ENCODE measurements at regions not wholly inside any gene's neighbourhood (a gene's known extent, or its start where the extent isn't known, plus 50 kb on each side); places are given as distances from the start of the nearest gene placed in this dataset.

DNA sequence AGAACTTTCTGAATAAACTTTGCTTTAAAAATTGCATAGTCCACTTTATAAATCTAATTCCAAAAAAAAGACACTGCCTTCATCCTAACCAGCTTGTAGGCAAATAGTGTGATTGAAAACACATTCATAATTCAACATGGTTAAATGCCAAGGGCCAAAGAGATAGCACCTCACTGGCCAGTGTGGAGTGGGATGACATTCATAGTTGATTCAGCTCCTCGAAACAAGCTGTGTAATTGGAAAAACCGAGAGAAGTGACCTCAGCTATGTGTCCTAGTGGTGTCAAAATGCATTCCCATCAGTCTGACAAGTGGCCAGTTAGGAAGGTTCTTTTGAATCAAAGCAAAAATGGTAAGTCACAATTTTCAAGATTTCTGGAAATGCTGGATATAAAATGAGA lies 1068.5 kb upstream of the CELF4 start:
- in situ Hi-C loops (cut with MboI; ENCODE audit: low pct_ligation_motif_present in 1 of 4, low pct_unique_long_range_greater_than_20kb in 1 of 4, low sequenced_read_pairs in 3 of 4) = no loop called here
- WGBS, 2 donors (ENCODE audit: low coverage in 1 of 2) = 46 to 50% methylated on average over 2 of the region's 2 CpGs

DNA sequence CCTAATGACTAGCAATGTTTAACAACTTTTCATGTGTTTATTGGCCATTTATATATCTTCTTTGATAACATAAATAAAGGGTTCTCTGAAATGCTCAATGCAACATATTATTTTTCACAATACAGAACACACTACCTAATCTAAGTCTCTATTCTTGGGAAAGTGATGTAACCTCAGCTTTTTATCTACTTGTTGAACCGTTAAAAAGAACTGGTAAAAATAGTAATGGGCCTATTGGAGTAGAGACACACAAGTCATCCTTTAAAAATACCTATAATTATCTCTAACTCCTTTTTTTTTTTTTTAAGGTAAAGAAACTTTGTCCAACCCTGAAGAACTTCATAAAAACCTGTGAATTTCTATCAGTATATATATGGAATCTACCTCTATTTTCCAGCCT lies 1067.7 kb upstream of the CELF4 start:
- no peaks in the 10 kb centered on the region for H3K36me3 ChIP-seq
- H3K27ac ChIP-seq = no peak overlapping the region
- in situ Hi-C loops (cut with MboI; ENCODE audit: low pct_ligation_motif_present in 1 of 4, low pct_unique_long_range_greater_than_20kb in 1 of 4, low sequenced_read_pairs in 3 of 4) = no loop called here
- intact Hi-C loops (cut with DNase I; ENCODE audit: low total_unique reads) = no loop called here
- H3K27me3 ChIP-seq = no peaks in the 10 kb centered on the region
- peaks cover 0 to 3% of the 10 kb centered on the region in 2 donors for H3K9me3 ChIP-seq
- 57 to 67% methylated on average over 1 of the region's 1 CpG for WGBS, 2 donors (ENCODE audit: low coverage in 1 of 2)
- H3K4me1 ChIP-seq = no peaks in the 10 kb centered on the region
- DNase-seq = no peak
- TF ChIP-seq EP300 (IDR thresholded peaks at IDR 0.05; ENCODE audit: low read depth) (no peak), POLR2AphosphoS5 (IDR thresholded peaks at IDR 0.05) (no peak), POLR2A (IDR thresholded peaks at IDR 0.05) (no peak)
- TF ChIP-seq, protein P1, sequence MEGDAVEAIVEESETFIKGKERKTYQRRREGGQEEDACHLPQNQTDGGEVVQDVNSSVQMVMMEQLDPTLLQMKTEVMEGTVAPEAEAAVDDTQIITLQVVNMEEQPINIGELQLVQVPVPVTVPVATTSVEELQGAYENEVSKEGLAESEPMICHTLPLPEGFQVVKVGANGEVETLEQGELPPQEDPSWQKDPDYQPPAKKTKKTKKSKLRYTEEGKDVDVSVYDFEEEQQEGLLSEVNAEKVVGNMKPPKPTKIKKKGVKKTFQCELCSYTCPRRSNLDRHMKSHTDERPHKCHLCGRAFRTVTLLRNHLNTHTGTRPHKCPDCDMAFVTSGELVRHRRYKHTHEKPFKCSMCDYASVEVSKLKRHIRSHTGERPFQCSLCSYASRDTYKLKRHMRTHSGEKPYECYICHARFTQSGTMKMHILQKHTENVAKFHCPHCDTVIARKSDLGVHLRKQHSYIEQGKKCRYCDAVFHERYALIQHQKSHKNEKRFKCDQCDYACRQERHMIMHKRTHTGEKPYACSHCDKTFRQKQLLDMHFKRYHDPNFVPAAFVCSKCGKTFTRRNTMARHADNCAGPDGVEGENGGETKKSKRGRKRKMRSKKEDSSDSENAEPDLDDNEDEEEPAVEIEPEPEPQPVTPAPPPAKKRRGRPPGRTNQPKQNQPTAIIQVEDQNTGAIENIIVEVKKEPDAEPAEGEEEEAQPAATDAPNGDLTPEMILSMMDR (IDR thresholded peaks at IDR 0.05) = no peak
- H3K4me3 ChIP-seq = no peak overlapping the region

More for the DNA sequence above, 1068.5 kb upstream of the CELF4 start:
- Histone ChIP-seq H3K27ac (no peak overlapping the region), H3K27me3 (no peaks in the 10 kb centered on the region), H3K9me3 (peaks cover 0 to 8% of the 10 kb centered on the region in 2 donors), H3K4me3 (no peak overlapping the region), H3K36me3 (no peaks in the 10 kb centered on the region), H3K4me1 (no peaks in the 10 kb centered on the region)
- intact Hi-C loops (cut with DNase I; ENCODE audit: low total_unique reads) = no loop called here
- no peak for DNase-seq
- TF ChIP-seq POLR2AphosphoS5 (IDR thresholded peaks at IDR 0.05) = no peak
- TF ChIP-seq POLR2A (IDR thresholded peaks at IDR 0.05) = no peak
- TF ChIP-seq, protein P1 (IDR thresholded peaks at IDR 0.05) = no peak
- TF ChIP-seq EP300 (IDR thresholded peaks at IDR 0.05; ENCODE audit: low read depth) = no peak

DNA sequence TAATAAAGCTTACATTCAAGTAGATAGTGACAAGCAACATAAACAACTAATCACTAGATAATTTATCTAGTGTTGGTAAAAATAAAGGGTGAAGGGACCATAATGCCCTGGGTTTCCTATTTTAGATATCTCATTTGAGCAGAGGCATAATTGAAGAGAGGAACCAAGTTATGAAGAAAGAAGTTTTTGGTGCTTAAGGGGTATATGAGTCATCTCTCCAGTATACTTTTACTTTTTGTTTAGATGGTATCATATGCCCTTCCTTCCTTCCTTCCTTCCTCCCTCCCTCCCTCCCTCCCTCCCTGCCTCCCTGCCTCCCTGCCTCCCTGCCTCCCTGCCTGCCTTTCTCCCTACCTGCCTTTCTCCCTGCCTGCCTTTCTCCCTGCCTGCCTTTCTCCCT lies 1053.5 kb upstream of the CELF4 start:
- H3K9me3 ChIP-seq = peaks cover 0 to 6% of the 10 kb centered on the region in 2 donors

DNA sequence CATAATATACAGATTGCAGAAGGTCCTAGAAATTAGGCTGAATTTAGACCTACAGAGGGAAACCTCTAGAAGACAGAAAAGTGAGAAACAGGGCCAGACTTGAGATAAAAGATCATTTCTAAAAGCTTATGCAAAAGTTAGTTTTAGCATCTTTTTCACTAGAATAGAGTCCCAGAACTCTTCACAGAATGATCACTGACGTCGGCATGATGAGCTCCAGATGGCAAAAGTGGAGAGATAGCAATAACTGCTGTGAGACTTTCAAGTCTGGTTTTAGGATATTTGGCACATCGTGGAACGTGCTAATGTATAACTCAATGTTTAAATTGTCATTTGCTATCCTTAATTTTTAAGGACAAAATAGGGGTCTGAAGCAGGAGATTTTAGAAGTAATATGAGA lies 1050.7 kb upstream of the CELF4 start:
- no peak for DNase-seq
- Histone ChIP-seq H3K9me3 (no peaks in the 10 kb centered on the region), H3K27me3 (no peaks in the 10 kb centered on the region), H3K4me3 (no peak overlapping the region), H3K36me3 (no peaks in the 10 kb centered on the region), H3K27ac (no peak overlapping the region), H3K4me1 (no peaks in the 10 kb centered on the region)
- in situ Hi-C loops (cut with MboI; ENCODE audit: low pct_ligation_motif_present in 1 of 4, low pct_unique_long_range_greater_than_20kb in 1 of 4, low sequenced_read_pairs in 3 of 4) = no loop called here
- TF ChIP-seq EP300 (IDR thresholded peaks at IDR 0.05; ENCODE audit: low read depth) (no peak), POLR2AphosphoS5 (IDR thresholded peaks at IDR 0.05) (no peak)
- 71 to 73% methylated on average over 4 of the region's 4 CpGs for WGBS, 2 donors (ENCODE audit: low coverage in 1 of 2)
- intact Hi-C loops (cut with DNase I; ENCODE audit: low total_unique reads) = no loop called here

More for the DNA sequence above, 1053.5 kb upstream of the CELF4 start:
- DNase-seq = no peak
- TF ChIP-seq EP300 (IDR thresholded peaks at IDR 0.05; ENCODE audit: low read depth) (no peak), POLR2AphosphoS5 (IDR thresholded peaks at IDR 0.05) (no peak), POLR2A (IDR thresholded peaks at IDR 0.05) (no peak)
- TF ChIP-seq, protein P1 (IDR thresholded peaks at IDR 0.05) = no peak
- in situ Hi-C loops (cut with MboI; ENCODE audit: low pct_ligation_motif_present in 1 of 4, low pct_unique_long_range_greater_than_20kb in 1 of 4, low sequenced_read_pairs in 3 of 4) (no loop called here), intact Hi-C loops (cut with DNase I; ENCODE audit: low total_unique reads) (no loop called here)
- H3K36me3 ChIP-seq = no peaks in the 10 kb centered on the region
- H3K27me3 ChIP-seq = no peaks in the 10 kb centered on the region
- H3K4me1 ChIP-seq = no peaks in the 10 kb centered on the region
- H3K4me3 ChIP-seq = no peak overlapping the region
- no peak overlapping the region for H3K27ac ChIP-seq

DNA sequence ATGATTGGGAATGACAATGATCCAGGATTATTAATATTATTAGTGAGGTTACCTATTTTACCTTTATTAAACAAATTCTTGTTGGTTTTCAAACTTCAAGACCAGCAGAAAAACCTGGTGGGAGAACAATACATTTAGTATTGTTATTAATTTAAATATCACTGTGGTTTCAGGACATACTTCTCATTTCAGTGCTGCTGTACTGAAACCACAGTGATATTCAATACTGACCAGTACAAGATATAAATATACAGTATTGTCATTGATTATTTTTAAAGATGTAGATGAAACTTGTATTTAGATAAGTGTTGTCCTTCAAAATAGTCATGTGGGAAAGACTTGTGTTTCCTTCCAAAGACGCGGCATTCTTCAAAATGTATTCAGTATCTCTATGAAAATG lies 1047.3 kb upstream of the CELF4 start:
- TF ChIP-seq, protein P1 (IDR thresholded peaks at IDR 0.05) = no peak
- TF ChIP-seq EP300 (IDR thresholded peaks at IDR 0.05; ENCODE audit: low read depth) (no peak), POLR2A (IDR thresholded peaks at IDR 0.05) (no peak), POLR2AphosphoS5 (IDR thresholded peaks at IDR 0.05) (no peak)
- no peak overlapping the region for H3K27ac ChIP-seq
- DNase-seq = no peak
- H3K4me3 ChIP-seq = no peak overlapping the region
- intact Hi-C loops (cut with DNase I; ENCODE audit: low total_unique reads) = no loop called here
- no peaks in the 10 kb centered on the region for H3K36me3 ChIP-seq
- no peaks in the 10 kb centered on the region for H3K27me3 ChIP-seq
- WGBS, 2 donors (ENCODE audit: low coverage in 1 of 2) = 95 to 97% methylated on average over 2 of the region's 2 CpGs
- H3K4me1 ChIP-seq = no peaks in the 10 kb centered on the region
- no peaks in the 10 kb centered on the region for H3K9me3 ChIP-seq
- in situ Hi-C loops (cut with MboI; ENCODE audit: low pct_ligation_motif_present in 1 of 4, low pct_unique_long_range_greater_than_20kb in 1 of 4, low sequenced_read_pairs in 3 of 4) = no loop called here
